ENCODE measurements at regions not wholly inside any gene's neighbourhood (a gene's known extent, or its start where the extent isn't known, plus 50 kb on each side); places are given as distances from the start of the nearest gene placed in this dataset.

DNA sequence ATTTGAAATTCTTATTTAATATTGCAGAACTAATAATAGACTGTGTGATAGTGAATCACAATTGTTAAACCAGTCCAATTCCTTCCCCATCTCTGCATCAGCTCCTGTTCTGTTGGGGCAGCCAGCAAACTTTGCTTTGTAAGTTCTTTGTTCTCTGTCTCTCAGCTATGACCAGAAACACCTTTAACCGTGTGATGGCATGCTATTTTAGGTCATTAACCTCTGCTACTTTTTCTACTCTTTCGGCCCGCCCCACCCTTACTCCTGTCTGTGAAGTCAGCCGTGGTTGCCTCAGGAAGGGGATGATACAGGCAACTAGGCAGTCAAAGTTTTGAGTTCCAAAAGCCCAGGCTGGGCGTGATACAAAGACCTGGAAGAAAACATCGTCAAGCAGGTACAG, 51.3 kb upstream of the EGFL6 start:
- Histone ChIP-seq H3K27me3 (ENCODE audit: control insufficient read depth, insufficient read depth, low read length, poor library complexity, severe bottlenecking) (no peaks in the 10 kb centered on the region), H3K4me3 (ENCODE audit: insufficient read depth, low read depth, low read length) (no peak overlapping the region), H3K9me3 (ENCODE audit: control insufficient read depth, low read length) (no peaks in the 10 kb centered on the region), H3K36me3 (ENCODE audit: control insufficient read depth, insufficient read depth, low read length) (no peaks in the 10 kb centered on the region), H3K27ac (ENCODE audit: insufficient read depth, low read depth, low read length, poor library complexity, severe bottlenecking) (no peak overlapping the region), H3K4me1 (ENCODE audit: control insufficient read depth, insufficient read depth, low read length) (no peaks in the 10 kb centered on the region)
- WGBS, 2 experiments = 94 to 97% methylated on average over 6 of the region's 6 CpGs

DNA sequence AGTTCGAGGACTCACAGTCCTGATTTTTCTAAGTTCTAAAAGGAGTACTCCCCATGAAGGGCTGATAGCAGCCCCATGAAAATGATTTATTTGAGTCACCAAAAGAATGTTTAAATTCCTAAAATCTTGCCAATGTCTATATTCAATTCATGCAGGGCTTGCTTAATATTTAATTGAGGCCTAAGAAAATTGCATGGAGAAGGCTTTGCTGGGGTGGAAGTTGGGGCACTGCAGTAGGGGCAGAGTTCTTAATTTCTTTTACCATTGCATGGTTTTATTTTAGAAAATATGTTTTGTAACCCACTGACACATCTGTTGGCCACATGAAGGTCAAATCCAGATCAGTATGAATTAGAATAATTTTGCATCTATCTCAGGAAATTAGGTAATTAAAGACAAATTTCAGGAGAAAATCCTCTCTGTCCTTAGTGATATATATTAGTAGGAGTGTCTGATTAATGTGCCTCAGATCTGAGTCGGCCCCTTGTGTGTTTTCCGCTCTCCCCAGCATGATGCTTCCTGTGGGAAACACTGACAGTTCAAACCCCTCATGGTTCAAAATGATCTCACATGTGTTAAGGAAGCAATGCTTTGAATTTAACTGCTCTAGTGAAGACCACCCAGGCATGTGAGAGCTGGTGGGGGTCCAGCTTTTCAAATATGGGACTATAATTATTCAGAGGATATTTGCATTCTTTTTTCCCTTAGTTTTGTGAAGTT, 54.0 kb upstream of the EGFL6 start:
- WGBS, 2 experiments = 96 to 100% methylated on average over 1 to 3 of the region's 3 CpGs
- Histone ChIP-seq H3K27me3 (ENCODE audit: control insufficient read depth, insufficient read depth, low read length, poor library complexity, severe bottlenecking) (no peaks in the 10 kb centered on the region), H3K27ac (ENCODE audit: insufficient read depth, low read depth, low read length, poor library complexity, severe bottlenecking) (no peak overlapping the region)

DNA sequence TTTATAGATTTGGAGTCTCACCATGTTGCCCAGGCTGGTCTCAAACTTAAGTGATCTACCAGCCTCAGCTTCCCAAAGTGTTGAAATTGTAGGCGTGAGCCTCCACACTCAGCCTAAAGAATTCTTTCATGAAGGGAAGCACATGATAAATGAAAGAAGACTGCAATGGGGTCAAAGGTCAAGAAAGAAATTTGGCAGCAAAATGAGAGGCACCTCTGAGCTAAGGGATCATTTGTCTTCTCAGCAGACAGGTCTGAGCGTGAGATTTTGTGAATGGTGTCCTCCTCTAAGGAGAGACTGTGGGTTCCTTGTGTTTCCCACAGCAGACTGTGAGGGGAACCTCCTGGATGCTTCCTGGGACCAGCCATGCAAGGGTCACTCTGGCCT, 57.5 kb upstream of the EGFL6 start:
- Histone ChIP-seq H3K36me3 (ENCODE audit: control insufficient read depth, insufficient read depth, low read length) (no peaks in the 10 kb centered on the region), H3K27me3 (ENCODE audit: control insufficient read depth, insufficient read depth, low read length, poor library complexity, severe bottlenecking) (no peaks in the 10 kb centered on the region), H3K4me1 (ENCODE audit: control insufficient read depth, insufficient read depth, low read length) (no peaks in the 10 kb centered on the region), H3K9me3 (ENCODE audit: control insufficient read depth, low read length) (no peaks in the 10 kb centered on the region), H3K27ac (ENCODE audit: insufficient read depth, low read depth, low read length, poor library complexity, severe bottlenecking) (no peak overlapping the region), H3K4me3 (ENCODE audit: insufficient read depth, low read depth, low read length) (no peak overlapping the region)
- WGBS, 2 experiments = 69 to 78% methylated on average over 2 of the region's 2 CpGs

More for the DNA sequence above, 54.0 kb upstream of the EGFL6 start:
- no peak overlapping the region for H3K4me3 ChIP-seq (ENCODE audit: insufficient read depth, low read depth, low read length)
- no peaks in the 10 kb centered on the region for H3K9me3 ChIP-seq (ENCODE audit: control insufficient read depth, low read length)
- H3K4me1 ChIP-seq (ENCODE audit: control insufficient read depth, insufficient read depth, low read length) = no peaks in the 10 kb centered on the region
- no peaks in the 10 kb centered on the region for H3K36me3 ChIP-seq (ENCODE audit: control insufficient read depth, insufficient read depth, low read length)

DNA sequence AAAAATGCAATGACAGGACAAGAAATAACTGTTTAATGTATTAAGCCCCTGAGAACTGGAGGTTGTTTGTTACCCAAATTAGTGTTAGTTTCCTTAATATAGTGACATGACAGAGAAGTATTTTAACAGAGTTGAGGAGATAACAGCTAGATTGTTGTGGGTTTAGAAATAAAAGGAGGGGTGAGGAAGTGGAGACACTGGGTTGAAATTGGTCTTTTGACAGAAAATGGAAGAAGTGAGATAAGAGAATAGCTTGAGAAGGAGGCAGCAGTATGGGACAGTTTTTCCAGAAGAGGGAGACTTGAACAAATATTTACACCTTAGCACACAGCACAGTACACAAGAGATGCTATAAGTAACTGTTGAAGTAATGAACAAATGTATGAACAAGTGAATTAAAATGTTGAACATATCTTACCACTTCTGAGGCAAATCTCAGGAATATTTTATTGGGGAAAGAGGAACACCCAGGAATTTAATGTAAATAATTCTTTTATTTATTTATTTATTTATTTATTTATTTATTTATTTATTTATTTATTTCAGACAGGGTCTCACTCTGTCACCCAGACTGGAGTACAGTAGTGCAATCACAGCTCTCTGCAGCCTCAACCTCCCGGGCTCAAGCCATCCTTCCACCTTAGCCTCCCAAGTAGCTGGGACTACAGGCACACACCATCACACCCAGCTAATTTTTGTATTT, 58.0 kb upstream of the EGFL6 start:
- Histone ChIP-seq H3K4me3 (ENCODE audit: insufficient read depth, low read depth, low read length) (no peak overlapping the region), H3K4me1 (ENCODE audit: control insufficient read depth, insufficient read depth, low read length) (no peaks in the 10 kb centered on the region), H3K27ac (ENCODE audit: insufficient read depth, low read depth, low read length, poor library complexity, severe bottlenecking) (no peak overlapping the region), H3K36me3 (ENCODE audit: control insufficient read depth, insufficient read depth, low read length) (no peaks in the 10 kb centered on the region), H3K27me3 (ENCODE audit: control insufficient read depth, insufficient read depth, low read length, poor library complexity, severe bottlenecking) (no peaks in the 10 kb centered on the region), H3K9me3 (ENCODE audit: control insufficient read depth, low read length) (no peaks in the 10 kb centered on the region)
- 89% methylated on average over 1 of the region's 1 CpG; no CpG with 5 or more reads in 1 of the 2 experiments for WGBS, 2 experiments

DNA sequence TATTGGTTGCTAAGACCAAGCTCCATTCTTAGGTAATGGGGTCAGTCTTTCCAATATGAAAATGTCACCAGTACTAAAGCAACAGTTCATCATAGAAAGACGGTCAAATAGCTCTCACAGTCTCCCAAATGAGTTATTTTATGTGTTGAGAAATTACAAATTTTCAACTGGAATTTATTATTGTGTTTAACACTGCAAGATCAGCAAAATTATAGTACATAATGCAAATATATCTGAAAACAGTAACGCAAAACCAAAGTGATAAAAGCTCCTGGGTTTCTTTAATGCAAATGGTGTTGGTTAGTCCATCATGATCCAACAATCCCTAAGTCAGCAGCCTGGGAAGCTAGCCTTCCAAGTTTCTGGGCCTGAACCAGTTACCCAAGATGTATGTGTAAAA, 61.5 kb upstream of the EGFL6 start:
- WGBS, 2 experiments = 100% methylated on average over 1 of the region's 2 CpGs; no CpG with 5 or more reads in 1 of the 2 experiments
- Histone ChIP-seq H3K9me3 (ENCODE audit: control insufficient read depth, low read length) (no peaks in the 10 kb centered on the region), H3K27ac (ENCODE audit: insufficient read depth, low read depth, low read length, poor library complexity, severe bottlenecking) (no peak overlapping the region), H3K4me3 (ENCODE audit: insufficient read depth, low read depth, low read length) (no peak overlapping the region), H3K27me3 (ENCODE audit: control insufficient read depth, insufficient read depth, low read length, poor library complexity, severe bottlenecking) (no peaks in the 10 kb centered on the region), H3K36me3 (ENCODE audit: control insufficient read depth, insufficient read depth, low read length) (no peaks in the 10 kb centered on the region), H3K4me1 (ENCODE audit: control insufficient read depth, insufficient read depth, low read length) (no peaks in the 10 kb centered on the region)

DNA sequence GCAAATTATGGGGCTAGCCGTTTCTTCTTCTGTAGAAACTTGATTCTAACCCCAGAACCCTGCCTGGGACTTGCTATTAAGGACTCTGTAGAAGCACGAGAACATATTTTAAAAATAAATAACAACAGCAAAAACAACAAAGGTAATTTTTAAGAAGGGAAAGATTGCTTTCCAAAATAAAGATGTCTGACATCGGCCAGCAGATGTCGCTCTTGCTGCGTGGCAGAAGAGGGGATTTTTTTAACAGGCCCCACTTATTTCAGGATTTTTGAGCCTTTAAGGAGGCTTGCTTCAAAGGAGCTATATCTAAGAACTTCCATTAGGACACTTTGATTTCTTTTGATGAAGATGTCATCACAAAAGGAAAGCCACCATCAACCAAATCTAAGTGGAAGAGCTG, 62.8 kb upstream of the EGFL6 start:
- WGBS, 2 experiments = 24 to 25% methylated on average over 4 to 5 of the region's 5 CpGs
- no peaks in the 10 kb centered on the region for H3K4me1 ChIP-seq (ENCODE audit: control insufficient read depth, insufficient read depth, low read length)

DNA sequence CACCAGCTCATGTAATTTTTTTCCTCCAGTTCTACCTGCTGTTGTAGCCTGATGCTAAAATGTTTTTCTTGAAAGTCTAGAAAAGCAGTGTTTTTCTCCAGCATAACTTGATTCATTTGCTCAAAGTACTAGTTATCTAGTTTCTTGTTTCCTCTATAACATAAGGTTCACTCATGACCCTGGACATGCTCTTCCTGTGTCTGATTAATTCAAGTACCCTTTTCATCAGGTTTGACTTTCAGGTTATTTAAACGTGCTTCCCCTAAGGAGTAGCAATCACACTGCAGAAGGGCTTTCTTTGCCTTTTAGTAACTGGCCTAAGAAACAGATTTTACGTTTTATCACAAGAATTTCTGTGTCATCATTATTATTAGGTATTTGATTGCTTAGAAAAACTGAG, 66.8 kb upstream of the EGFL6 start:
- H3K27me3 ChIP-seq (ENCODE audit: control insufficient read depth, insufficient read depth, low read length, poor library complexity, severe bottlenecking) = no peaks in the 10 kb centered on the region
- H3K4me1 ChIP-seq (ENCODE audit: control insufficient read depth, insufficient read depth, low read length) = no peaks in the 10 kb centered on the region
- H3K27ac ChIP-seq (ENCODE audit: insufficient read depth, low read depth, low read length, poor library complexity, severe bottlenecking) = no peak overlapping the region
- H3K9me3 ChIP-seq (ENCODE audit: control insufficient read depth, low read length) = no peaks in the 10 kb centered on the region
- WGBS, 2 experiments = 33 to 89% methylated on average over 1 to 2 of the region's 2 CpGs
- H3K4me3 ChIP-seq (ENCODE audit: insufficient read depth, low read depth, low read length) = no peak overlapping the region
- H3K36me3 ChIP-seq (ENCODE audit: control insufficient read depth, insufficient read depth, low read length) = no peaks in the 10 kb centered on the region

More for the DNA sequence above, 62.8 kb upstream of the EGFL6 start:
- Histone ChIP-seq H3K27ac (ENCODE audit: insufficient read depth, low read depth, low read length, poor library complexity, severe bottlenecking) (no peak overlapping the region), H3K9me3 (ENCODE audit: control insufficient read depth, low read length) (no peaks in the 10 kb centered on the region), H3K27me3 (ENCODE audit: control insufficient read depth, insufficient read depth, low read length, poor library complexity, severe bottlenecking) (no peaks in the 10 kb centered on the region), H3K4me3 (ENCODE audit: insufficient read depth, low read depth, low read length) (no peak overlapping the region), H3K36me3 (ENCODE audit: control insufficient read depth, insufficient read depth, low read length) (no peaks in the 10 kb centered on the region)

DNA sequence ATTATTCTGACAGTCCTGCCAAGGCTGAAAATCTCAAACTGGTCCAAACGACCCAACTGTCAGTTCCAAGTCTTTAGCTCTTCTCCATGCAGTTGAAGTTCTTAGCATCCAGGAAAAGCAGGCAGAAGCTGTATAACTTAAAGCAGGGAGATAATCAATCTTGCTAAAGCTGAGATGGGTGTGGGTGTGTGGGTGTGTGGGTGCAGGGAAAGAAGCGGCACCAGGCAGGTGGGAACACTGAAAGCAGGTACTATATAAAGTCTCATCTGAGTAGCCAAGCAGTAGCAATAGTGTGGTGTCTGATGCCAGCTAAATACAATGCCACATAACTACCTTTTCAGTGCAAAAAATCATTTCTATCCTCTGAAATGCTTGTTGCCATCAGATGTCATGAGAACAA, 69.7 kb upstream of the EGFL6 start:
- no peak overlapping the region for H3K4me3 ChIP-seq (ENCODE audit: insufficient read depth, low read depth, low read length)
- H3K9me3 ChIP-seq (ENCODE audit: control insufficient read depth, low read length) = no peaks in the 10 kb centered on the region
- H3K27ac ChIP-seq (ENCODE audit: insufficient read depth, low read depth, low read length, poor library complexity, severe bottlenecking) = no peak overlapping the region
- H3K36me3 ChIP-seq (ENCODE audit: control insufficient read depth, insufficient read depth, low read length) = no peaks in the 10 kb centered on the region
- 94 to 97% methylated on average over 2 of the region's 2 CpGs for WGBS, 2 experiments
- H3K27me3 ChIP-seq (ENCODE audit: control insufficient read depth, insufficient read depth, low read length, poor library complexity, severe bottlenecking) = no peaks in the 10 kb centered on the region
- no peaks in the 10 kb centered on the region for H3K4me1 ChIP-seq (ENCODE audit: control insufficient read depth, insufficient read depth, low read length)

DNA sequence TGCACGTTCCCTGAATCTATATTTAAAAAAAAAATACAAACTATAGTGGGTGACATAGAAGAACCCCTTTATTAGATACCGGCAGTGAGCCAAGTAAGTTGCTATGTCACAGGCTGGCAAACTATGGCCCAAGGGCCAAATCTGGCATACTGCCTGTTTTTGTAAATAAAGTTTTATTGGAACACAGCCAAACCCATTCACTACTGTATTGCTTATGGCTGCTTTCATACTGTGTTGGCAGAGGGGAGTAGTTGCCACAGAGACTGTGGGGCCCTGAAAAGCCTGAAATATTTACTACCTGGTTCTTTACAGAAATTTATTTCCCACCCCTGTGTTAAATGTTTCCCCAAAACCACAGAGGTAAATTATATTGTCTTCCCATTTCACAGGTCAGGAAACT, 71.2 kb upstream of the EGFL6 start:
- no peaks in the 10 kb centered on the region for H3K36me3 ChIP-seq (ENCODE audit: control insufficient read depth, insufficient read depth, low read length)
- no peaks in the 10 kb centered on the region for H3K9me3 ChIP-seq (ENCODE audit: control insufficient read depth, low read length)
- H3K27ac ChIP-seq (ENCODE audit: insufficient read depth, low read depth, low read length, poor library complexity, severe bottlenecking) = no peak overlapping the region
- no peak overlapping the region for H3K4me3 ChIP-seq (ENCODE audit: insufficient read depth, low read depth, low read length)
- no peaks in the 10 kb centered on the region for H3K27me3 ChIP-seq (ENCODE audit: control insufficient read depth, insufficient read depth, low read length, poor library complexity, severe bottlenecking)
- no peaks in the 10 kb centered on the region for H3K4me1 ChIP-seq (ENCODE audit: control insufficient read depth, insufficient read depth, low read length)
- 100% methylated on average over 1 of the region's 2 CpGs; no CpG with 5 or more reads in 1 of the 2 experiments for whole genome bisulfite sequencing, 2 experiments

DNA sequence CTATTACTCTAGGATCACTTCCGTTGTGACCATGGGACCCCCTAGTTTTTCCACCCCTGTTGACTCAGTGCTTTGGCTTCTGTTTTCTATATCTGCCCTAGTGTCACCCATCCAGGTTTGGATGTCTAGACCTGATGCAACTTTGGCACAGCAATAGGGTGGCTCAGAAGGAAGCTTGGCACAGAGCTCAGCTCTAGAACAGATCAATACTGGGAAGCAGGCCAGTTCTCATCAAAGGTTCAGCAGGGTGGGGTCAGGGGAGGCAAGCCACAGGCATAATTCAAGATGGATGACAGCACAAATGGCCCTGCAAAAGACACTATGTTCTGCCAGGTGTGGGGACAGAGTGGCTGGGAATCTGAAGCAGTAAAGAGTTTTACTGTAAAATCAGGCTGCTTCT, 74.2 kb upstream of the EGFL6 start:
- Histone ChIP-seq H3K4me3 (ENCODE audit: insufficient read depth, low read depth, low read length) (no peak overlapping the region), H3K4me1 (ENCODE audit: control insufficient read depth, insufficient read depth, low read length) (no peaks in the 10 kb centered on the region), H3K9me3 (ENCODE audit: control insufficient read depth, low read length) (no peaks in the 10 kb centered on the region), H3K27ac (ENCODE audit: insufficient read depth, low read depth, low read length, poor library complexity, severe bottlenecking) (no peak overlapping the region), H3K27me3 (ENCODE audit: control insufficient read depth, insufficient read depth, low read length, poor library complexity, severe bottlenecking) (no peaks in the 10 kb centered on the region), H3K36me3 (ENCODE audit: control insufficient read depth, insufficient read depth, low read length) (no peaks in the 10 kb centered on the region)
- WGBS, 2 experiments = 96 to 100% methylated on average over 1 of the region's 1 CpG

Measured in ectodermal cell (in vitro differentiated cells).